Psoas muscle (tissue), 7 donors: ENCODE measurements at regions not wholly inside any gene's neighbourhood (a gene's known extent, or its start where the extent isn't known, plus 50 kb on each side); places are given as distances from the start of the nearest gene placed in this dataset.

Source experiments
- ATAC-seq, 4 donors: fragments of 200-7000 bp; cut with Tn5 transposase; one replicate each; pipeline ENCODE4 v1.9.1; 2020; ENCODE audit warnings: moderate library complexity in 3 of 4, mild to moderate bottlenecking in 2 of 4
- DNase-seq, 2 donors: peaks; one replicate each; pipeline ENCODE4 v3.0.0-alpha.2; 2020
- H3K27ac ChIP-seq: fragments of 200-600 bp; one replicate; pipeline ENCODE4 v1.8.0; 2022
- H3K27me3 ChIP-seq, 3 donors: fragments of 200-600 bp in 1 of 3; one replicate each; pipeline versions ENCODE4 v1.6.1 to v1.8.0; 2013 to 2022; ENCODE audit warnings: low read length in 2 of 3, mild to moderate bottlenecking in 2 of 3, moderate library complexity in 1 of 3; ENCODE audit not compliant: insufficient read depth in 3 of 3
- H3K36me3 ChIP-seq, 2 donors: fragments of 200-600 bp in 1 of 2; one replicate each; pipeline versions ENCODE4 v1.6.1 to v1.8.0; 2013 to 2022; ENCODE audit warnings: low read depth in 1 of 2, mild to moderate bottlenecking in 1 of 2, moderate library complexity in 1 of 2; ENCODE audit not compliant: insufficient read depth in 1 of 2
- H3K4me1 ChIP-seq: fragments of 200-600 bp; one replicate; pipeline ENCODE4 v1.8.0; 2022
- H3K4me3 ChIP-seq: fragments of 200-600 bp; one replicate; pipeline ENCODE4 v1.8.0; 2022; ENCODE audit warnings: mild to moderate bottlenecking
- H3K9me3 ChIP-seq: fragments of 200-600 bp; one replicate; pipeline ENCODE4 v1.8.0; 2022
- WGBS, 3 donors: extraction: QIAGEN DNeasy Blood & Tissue Kit; methylation state at CpG; one replicate each; pipeline versions ENCODE4 v1.1.6 to v1.1.7; 2013; 5-methylcytosine and 5-hydroxymethylcytosine counted together
- intact Hi-C, 2 donors: fragments of 100-400 bp; cut with DNase I; formaldehyde crosslinking; loops; one replicate each; pipeline versions ENCODE4 v1.11.0 to v1.14.2; 2022
- TF ChIP-seq, protein P1 (sequence below): fragments of 200-600 bp; IDR thresholded peaks from one replicate; pipeline ENCODE4 v1.8.0; 2022; ENCODE audit warnings: antibody characterized with exemption
- donor health status: healthy with polysubstance abuse.
- donor health status: DM: no; HTN: no; CAD: no; lungs with moderate emphysema.
- donor health status: Bipolar disorder and iron deficiency.
- donor health status: healthy.
- donor health status: DM: yes; HTN: yes; CAD: no.
- donor health status: DM: no; HTN: no; CAD: no.
- donor health status: DM: yes; HTN: yes; CAD: no.

DNA sequence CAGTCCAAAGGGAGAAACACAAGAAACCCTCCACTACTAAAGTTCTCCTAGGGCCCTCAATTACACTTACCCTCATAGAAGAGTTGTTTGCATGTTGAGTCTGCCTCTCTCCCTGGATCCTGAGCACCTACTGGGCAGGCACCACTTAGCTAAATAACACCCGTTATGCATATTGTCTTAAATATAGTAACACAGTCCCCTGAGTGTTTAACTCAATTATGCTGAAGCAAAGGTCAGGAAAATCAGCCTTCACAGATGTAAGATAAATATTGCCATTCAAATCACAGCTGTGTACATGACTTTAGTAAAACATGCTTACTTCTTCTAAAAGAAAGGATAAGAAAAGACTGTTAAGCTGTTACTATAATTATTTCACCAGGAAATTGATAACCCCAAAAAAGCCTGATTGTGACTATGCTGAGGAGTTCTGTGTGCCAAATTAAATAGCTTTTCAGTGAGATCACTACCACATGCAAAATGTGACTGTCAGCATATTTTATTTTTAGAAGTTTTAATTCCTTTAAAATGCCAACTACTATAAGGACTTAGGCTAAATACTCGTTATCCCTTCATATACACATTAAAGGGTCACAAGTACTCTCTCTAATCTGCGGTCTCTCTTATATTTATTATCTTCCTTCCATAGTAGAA is 733.9 kb upstream of the PHF14 start:
- intact Hi-C loops: no loop called here
- Histone ChIP-seq H3K27me3 (no peaks in the 10 kb centered on the region), H3K4me3 (no peak overlapping the region), H3K9me3 (no peaks in the 10 kb centered on the region), H3K27ac (no peak overlapping the region), H3K36me3 (no peaks in the 10 kb centered on the region), H3K4me1 (no peaks in the 10 kb centered on the region)
- 32 to 47% (median 41%) methylated on average over 3 of the region's 3 CpGs for WGBS, 3 donors
- DNase-seq: no peak
- TF ChIP-seq, protein P1, sequence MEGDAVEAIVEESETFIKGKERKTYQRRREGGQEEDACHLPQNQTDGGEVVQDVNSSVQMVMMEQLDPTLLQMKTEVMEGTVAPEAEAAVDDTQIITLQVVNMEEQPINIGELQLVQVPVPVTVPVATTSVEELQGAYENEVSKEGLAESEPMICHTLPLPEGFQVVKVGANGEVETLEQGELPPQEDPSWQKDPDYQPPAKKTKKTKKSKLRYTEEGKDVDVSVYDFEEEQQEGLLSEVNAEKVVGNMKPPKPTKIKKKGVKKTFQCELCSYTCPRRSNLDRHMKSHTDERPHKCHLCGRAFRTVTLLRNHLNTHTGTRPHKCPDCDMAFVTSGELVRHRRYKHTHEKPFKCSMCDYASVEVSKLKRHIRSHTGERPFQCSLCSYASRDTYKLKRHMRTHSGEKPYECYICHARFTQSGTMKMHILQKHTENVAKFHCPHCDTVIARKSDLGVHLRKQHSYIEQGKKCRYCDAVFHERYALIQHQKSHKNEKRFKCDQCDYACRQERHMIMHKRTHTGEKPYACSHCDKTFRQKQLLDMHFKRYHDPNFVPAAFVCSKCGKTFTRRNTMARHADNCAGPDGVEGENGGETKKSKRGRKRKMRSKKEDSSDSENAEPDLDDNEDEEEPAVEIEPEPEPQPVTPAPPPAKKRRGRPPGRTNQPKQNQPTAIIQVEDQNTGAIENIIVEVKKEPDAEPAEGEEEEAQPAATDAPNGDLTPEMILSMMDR: no peak
- no peak for ATAC-seq

DNA sequence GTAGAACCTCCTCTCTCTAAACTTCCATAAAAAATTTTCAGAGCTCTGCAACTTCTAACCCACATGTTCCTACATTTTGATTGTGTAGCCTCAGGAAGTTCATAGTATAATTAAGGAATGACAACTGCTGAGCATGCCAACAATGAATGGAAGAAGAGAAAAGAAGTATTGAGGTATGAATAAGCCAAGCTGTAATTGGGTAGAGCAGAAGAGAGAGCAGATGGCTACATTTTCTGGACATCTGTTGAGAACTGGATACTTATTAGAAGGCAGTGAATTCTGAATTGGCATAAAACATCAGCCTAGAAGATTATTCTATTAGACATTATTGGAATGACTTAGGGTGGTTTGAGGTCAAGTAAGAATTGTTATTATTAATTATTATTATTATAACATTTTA is 728.3 kb upstream of the PHF14 start:
- ATAC-seq: no peak
- DNase-seq: no peak
- intact Hi-C loops: no loop called here
- Histone ChIP-seq H3K36me3 (no peaks in the 10 kb centered on the region), H3K4me1 (no peaks in the 10 kb centered on the region), H3K27me3 (no peaks in the 10 kb centered on the region), H3K27ac (no peak overlapping the region), H3K9me3 (peaks cover 5% of the 10 kb centered on the region), H3K4me3 (no peak overlapping the region)
- TF ChIP-seq, protein P1: no peak

DNA sequence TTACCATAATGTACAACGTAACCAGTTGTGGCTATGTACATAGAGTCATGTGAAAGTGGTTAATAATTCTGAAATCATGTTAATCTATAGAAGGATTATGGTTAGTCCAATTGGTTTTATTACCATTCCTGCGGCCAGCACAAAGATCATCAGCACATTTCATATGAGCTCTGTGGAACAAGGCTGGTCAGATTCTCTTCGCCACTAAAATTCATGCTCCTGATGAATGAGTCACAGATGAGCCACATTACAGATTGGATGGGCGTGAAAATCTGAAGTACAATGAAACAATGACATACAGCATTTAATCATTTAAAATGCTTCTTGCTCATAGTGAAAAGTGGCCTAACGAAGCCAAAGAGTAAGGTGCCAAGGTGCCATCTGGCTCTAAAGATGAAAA is 716.2 kb upstream of the PHF14 start:
- TF ChIP-seq, protein P1: no peak
- Histone ChIP-seq H3K9me3 (no peaks in the 10 kb centered on the region), H3K4me1 (no peaks in the 10 kb centered on the region), H3K27ac (no peak overlapping the region), H3K36me3 (no peaks in the 10 kb centered on the region), H3K4me3 (no peak overlapping the region), H3K27me3 (no peaks in the 10 kb centered on the region)
- ATAC-seq (no peak), DNase-seq (no peak)
- 33 to 48% (median 41%) methylated on average over 5 of the region's 5 CpGs for WGBS, 3 donors
- intact Hi-C loops: no loop called here

DNA sequence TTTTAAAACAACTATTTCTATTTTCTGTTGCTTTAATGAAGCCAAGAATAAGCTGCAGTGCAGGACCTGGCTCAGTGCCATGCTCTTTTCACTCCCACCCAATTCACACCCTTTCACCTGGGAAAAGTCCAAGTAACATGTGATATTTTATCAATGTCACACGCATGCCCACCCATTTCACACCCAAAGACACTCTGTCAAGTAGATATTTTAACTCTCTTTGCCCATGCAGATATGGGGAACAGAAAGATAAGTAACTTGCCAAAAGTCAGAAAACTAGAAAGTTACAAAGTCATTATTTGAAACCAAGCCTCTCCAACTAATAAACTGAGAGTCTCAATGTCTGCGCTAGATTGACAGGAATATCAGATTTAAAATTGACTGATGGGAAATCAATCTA is 706.7 kb upstream of the PHF14 start:
- Histone ChIP-seq H3K4me1 (no peaks in the 10 kb centered on the region), H3K27ac (no peak overlapping the region), H3K4me3 (no peak overlapping the region), H3K9me3 (no peaks in the 10 kb centered on the region), H3K36me3 (no peaks in the 10 kb centered on the region), H3K27me3 (no peaks in the 10 kb centered on the region)
- intact Hi-C loops: no loop called here
- ATAC-seq: no peak
- WGBS, 3 donors: 63 to 67% (median 64%) methylated on average over 2 of the region's 2 CpGs
- TF ChIP-seq, protein P1: no peak
- DNase-seq: no peak

DNA sequence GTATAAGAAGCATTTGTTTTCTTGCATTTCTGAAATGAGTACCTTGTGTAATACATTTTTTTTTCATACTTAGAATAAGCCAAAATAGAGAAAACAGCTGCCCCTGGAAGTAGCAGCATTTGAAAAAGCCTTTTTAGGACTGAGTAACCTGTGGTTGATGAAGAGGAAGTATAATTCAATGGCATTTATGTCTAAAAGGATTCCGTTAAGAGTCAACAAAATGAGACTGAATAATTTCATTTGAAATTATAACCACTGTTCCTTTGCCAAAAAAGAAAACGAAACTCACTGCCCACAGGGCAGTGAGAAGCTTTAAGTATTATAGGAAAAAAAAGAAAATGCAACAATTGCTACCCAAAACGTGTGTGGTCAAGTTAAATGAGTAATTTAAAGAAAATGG is 705.6 kb upstream of the PHF14 start:
- Histone ChIP-seq H3K27me3 (no peaks in the 10 kb centered on the region), H3K36me3 (no peaks in the 10 kb centered on the region), H3K27ac (no peak overlapping the region), H3K4me3 (no peak overlapping the region), H3K4me1 (no peaks in the 10 kb centered on the region), H3K9me3 (no peaks in the 10 kb centered on the region)
- DNase-seq (no peak), ATAC-seq (no peak)
- intact Hi-C loops: no loop called here
- 8 to 10% (median 10%) methylated on average over 3 of the region's 3 CpGs for WGBS, 3 donors
- TF ChIP-seq, protein P1: no peak
